ENCODE measurements at regions not wholly inside any gene's neighbourhood (a gene's known extent, or its start where the extent isn't known, plus 50 kb on each side); places are given as distances from the start of the nearest gene placed in this dataset.

DNA sequence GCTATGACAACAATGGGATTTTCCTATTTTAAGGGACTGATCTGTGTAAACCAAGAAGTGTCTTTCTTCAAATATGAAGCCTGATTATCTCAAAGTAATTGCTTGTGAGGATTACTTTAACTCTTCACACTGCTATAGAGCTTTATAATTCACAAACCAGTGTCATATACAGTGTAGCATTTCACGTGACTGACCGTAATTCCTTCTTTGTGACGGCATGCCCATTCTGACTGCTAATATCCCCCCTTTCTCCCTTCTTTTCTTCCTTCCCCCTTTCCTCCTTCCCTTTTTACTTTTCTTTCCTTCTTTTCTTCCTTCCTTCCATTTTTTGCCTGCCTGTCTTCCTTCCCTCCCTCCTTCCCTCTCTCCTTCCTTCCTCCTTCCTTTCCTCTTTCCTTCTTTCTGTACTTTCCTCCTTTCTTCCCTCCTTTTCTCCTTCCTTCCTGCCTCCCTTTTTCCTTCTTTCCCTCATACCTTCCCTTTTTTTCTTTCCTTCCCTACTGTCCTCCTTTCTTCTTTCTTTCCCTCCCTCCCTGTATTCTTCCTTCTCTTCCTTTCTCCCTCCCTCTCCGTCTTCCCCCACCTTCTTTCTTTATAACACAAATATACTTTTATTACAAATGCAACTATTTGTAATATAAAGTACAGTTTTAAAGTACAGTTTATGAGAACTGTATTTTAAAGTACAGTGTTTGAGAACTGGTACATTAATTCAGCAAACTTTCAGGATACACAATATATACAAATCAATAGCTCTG is 75.0 kb upstream of the EXOC2 start:
- TF ChIP-seq, protein P1, sequence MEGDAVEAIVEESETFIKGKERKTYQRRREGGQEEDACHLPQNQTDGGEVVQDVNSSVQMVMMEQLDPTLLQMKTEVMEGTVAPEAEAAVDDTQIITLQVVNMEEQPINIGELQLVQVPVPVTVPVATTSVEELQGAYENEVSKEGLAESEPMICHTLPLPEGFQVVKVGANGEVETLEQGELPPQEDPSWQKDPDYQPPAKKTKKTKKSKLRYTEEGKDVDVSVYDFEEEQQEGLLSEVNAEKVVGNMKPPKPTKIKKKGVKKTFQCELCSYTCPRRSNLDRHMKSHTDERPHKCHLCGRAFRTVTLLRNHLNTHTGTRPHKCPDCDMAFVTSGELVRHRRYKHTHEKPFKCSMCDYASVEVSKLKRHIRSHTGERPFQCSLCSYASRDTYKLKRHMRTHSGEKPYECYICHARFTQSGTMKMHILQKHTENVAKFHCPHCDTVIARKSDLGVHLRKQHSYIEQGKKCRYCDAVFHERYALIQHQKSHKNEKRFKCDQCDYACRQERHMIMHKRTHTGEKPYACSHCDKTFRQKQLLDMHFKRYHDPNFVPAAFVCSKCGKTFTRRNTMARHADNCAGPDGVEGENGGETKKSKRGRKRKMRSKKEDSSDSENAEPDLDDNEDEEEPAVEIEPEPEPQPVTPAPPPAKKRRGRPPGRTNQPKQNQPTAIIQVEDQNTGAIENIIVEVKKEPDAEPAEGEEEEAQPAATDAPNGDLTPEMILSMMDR (conservative IDR thresholded peaks at IDR 0.05; ENCODE audit: low read length), result no peak
- no peak for DNase-seq (ENCODE audit: low read depth)
- no peak overlapping the region for H3K4me3 ChIP-seq (ENCODE audit: low read length)

DNA sequence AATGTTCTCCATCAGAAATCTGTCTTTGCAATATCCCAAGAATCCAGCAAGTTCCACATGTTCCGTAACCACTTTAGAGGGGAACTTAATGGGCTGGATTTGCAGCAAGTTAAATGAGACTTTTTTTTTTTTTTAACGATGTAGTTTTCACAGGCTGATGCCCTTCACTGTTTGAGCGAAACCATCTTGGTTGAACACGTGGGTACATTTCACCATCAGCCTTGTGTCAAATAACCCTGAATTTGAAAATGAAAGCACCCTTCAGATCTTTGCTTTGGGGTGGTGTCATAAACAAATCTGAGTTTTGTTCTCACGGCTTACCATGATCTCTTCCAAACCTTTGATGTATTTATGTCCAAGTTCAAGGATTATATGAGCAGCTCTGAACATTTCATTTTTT is 73.7 kb upstream of the EXOC2 start:
- peak; percentile 15 for DNase-seq (ENCODE audit: low read depth)
- peak overlapping the region; percentile 31 for H3K4me3 ChIP-seq (ENCODE audit: low read length)

DNA sequence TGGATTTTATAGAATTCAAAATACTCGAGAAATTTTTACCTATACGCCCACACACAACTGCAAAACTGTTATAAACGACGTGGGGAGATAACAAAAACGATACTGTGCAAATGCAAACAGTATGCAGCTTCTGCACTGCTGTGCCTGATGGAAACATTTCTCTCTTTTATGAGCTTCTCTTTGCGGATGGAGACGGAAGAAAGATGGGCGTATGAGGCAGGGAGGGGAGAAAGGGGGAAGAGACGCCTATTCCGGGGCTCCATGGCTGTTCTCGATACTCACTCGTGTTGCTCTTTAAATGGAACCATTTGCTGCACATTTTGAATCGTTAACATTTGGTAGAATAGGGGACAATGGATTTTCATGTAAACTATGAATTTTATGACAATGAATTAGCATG is 69.1 kb upstream of the EXOC2 start:
- DNase-seq (ENCODE audit: low read depth), result no peak
- H3K4me3 ChIP-seq (ENCODE audit: low read length), result no peak overlapping the region
- TF ChIP-seq, protein P1 (conservative IDR thresholded peaks at IDR 0.05; ENCODE audit: low read length), result no peak

More for the DNA sequence above, 73.7 kb upstream of the EXOC2 start:
- TF ChIP-seq, protein P1 (conservative IDR thresholded peaks at IDR 0.05; ENCODE audit: low read length), result no peak

- no peak overlapping the region for H3K4me3 ChIP-seq (ENCODE audit: low read length)
- TF ChIP-seq, protein P1 (conservative IDR thresholded peaks at IDR 0.05; ENCODE audit: low read length), result no peak
- no peak for DNase-seq (ENCODE audit: low read depth)
Observed at GRCh38 chr6:760982-761955, 68.3 kb upstream of the EXOC2 start.

GRCh38 chr6:759729-760128 is 66.8 kb upstream of the EXOC2 start:
- no peak overlapping the region for H3K4me3 ChIP-seq (ENCODE audit: low read length)
- TF ChIP-seq, protein P1 (conservative IDR thresholded peaks at IDR 0.05; ENCODE audit: low read length), result no peak
- DNase-seq (ENCODE audit: low read depth), result no peak

DNA sequence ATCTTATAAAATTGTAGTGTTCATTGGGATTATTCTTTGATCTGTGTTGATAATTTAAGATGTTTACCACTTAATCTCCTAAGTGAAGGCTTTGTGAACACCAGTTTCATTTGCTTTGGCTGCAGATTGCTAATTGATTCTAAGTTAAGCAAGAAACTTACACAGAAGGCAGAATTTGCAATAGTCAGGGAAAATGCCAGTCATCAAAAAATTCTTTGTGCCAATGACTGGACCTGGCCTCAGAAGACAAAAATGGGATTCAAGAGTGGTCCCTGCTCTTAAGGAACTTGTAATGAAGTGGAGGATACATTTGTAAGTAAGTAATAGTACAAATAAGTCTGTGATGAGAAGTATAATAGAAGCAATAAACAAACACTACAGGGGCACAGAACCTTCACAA is 63.3 kb upstream of the EXOC2 start:
- H3K4me3 ChIP-seq (ENCODE audit: low read length), result no peak overlapping the region
- TF ChIP-seq, protein P1 (conservative IDR thresholded peaks at IDR 0.05; ENCODE audit: low read length), result no peak
- no peak for DNase-seq (ENCODE audit: low read depth)
